Panc1 (cell line): ENCODE measurements at regions not wholly inside any gene's neighbourhood (a gene's known extent, or its start where the extent isn't known, plus 50 kb on each side); places are given as distances from the start of the nearest gene placed in this dataset.

Experiments used
- ATAC-seq: fragments of 200-7000 bp; cut with Tn5 transposase; 2 replicates; pipeline ENCODE4 v1.9.1; 2020; ENCODE audit warnings: mild to moderate bottlenecking, moderate library complexity
- BruUV-seq: library from RNA; stranded (reverse); fragments of 400-500 nt; replicated peaks from 2 replicates; lab custom pipeline; 2021; lab: Mats Ljungman, UMichigan
- CTCF ChIA-PET: fragments of 300-600 bp; sonication (Branson Sonifier 250); formaldehyde crosslinking; loops from one replicate; lab custom pipeline; 2022; ENCODE audit warnings: antibody characterized with exemption; lab: Charles Lee
- POLR2A ChIA-PET: fragments of 300-600 bp; sonication (Branson Sonifier 250); formaldehyde crosslinking; loops from one replicate; lab custom pipeline; 2022; ENCODE audit warnings: antibody characterized with exemption; lab: Charles Lee
- DNase-seq: peaks from one replicate; pipeline ENCODE4 v3.0.0-alpha.2; 2010; ENCODE audit warnings: low read depth, low spot score
- H3K27ac ChIP-seq: 2 replicates; pipeline ENCODE4 v1.5.1; 2011; ENCODE audit warnings: mild to moderate bottlenecking, low read length, inconsistent platforms
- H3K27me3 ChIP-seq: fragments of 200-500 bp; sonication (Bioruptor generic); 2 replicates; pipeline ENCODE4 v1.6.0; 2014; ENCODE audit warnings: low read length, inconsistent platforms; ENCODE audit not compliant: control insufficient read depth, insufficient read depth
- H3K36me3 ChIP-seq: fragments of 200-500 bp; sonication (Bioruptor generic); 2 replicates; pipeline ENCODE4 v1.5.1; 2014; ENCODE audit warnings: inconsistent platforms, mild to moderate bottlenecking, low read length, moderate library complexity; ENCODE audit not compliant: control insufficient read depth, insufficient read depth
- H3K4me1 ChIP-seq: 2 replicates; pipeline ENCODE4 v1.5.1; 2011; ENCODE audit warnings: inconsistent platforms, mild to moderate bottlenecking, low read length, moderate library complexity; ENCODE audit not compliant: control insufficient read depth, insufficient read depth
- H3K4me3 ChIP-seq, 2 experiments: 2 replicates each; pipeline ENCODE4 v1.5.1; 2011 to 2012; ENCODE audit warnings: low read depth in 2 of 2, low read length in 2 of 2, mild to moderate bottlenecking in 2 of 2, inconsistent platforms in 1 of 2, moderate library complexity in 1 of 2
- H3K9me3 ChIP-seq: fragments of 200-500 bp; sonication (Bioruptor generic); 2 replicates; pipeline ENCODE4 v1.5.1; 2014; ENCODE audit warnings: low read depth, mild to moderate bottlenecking, inconsistent platforms, low read length, moderate library complexity; ENCODE audit not compliant: control insufficient read depth, insufficient read depth
- CTCF ChIP-seq: fragments of 450-650 bp; IDR thresholded peaks from 2 replicates; pipeline ENCODE4 v1.5.1; 2017; ENCODE audit warnings: mild to moderate bottlenecking
- POLR2AphosphoS5 ChIP-seq: IDR thresholded peaks from 2 replicates; pipeline ENCODE4 v1.6.1; 2012; ENCODE audit warnings: mild to moderate bottlenecking, low read depth, low read length, moderate library complexity
- REST ChIP-seq, 2 experiments: IDR thresholded peaks; 2 replicates each; pipeline ENCODE4 v1.6.1; 2011 to 2012; ENCODE audit warnings: low read depth in 2 of 2, control low read depth in 1 of 2, low read length in 1 of 2, mild to moderate bottlenecking in 1 of 2, moderate library complexity in 1 of 2; ENCODE audit not compliant: insufficient read depth in 1 of 2
- SIN3A ChIP-seq: IDR thresholded peaks from 2 replicates; pipeline ENCODE4 v1.6.1; 2012; ENCODE audit warnings: low read depth, mild to moderate bottlenecking, low read length, moderate library complexity, borderline replicate concordance; ENCODE audit not compliant: insufficient read depth
- TCF7L2 ChIP-seq: IDR thresholded peaks from 2 replicates; pipeline ENCODE4 v1.6.1; 2011; ENCODE audit warnings: mild to moderate bottlenecking, low read depth, low read length, inconsistent platforms
- in situ Hi-C: cut with HindIII; loops from 2 replicates; pipeline ENCODE4 v1.10.0; 2016; ENCODE audit warnings: low sequenced_read_pairs, low pct_unique_long_range_greater_than_20kb
- intact Hi-C: fragments of 100-400 bp; cut with micrococcal nuclease; formaldehyde crosslinking; loops from one replicate; pipeline ENCODE4 v1.10.0; 2022; ENCODE audit not compliant: unreplicated experiment

- no peak overlapping the region for H3K27ac ChIP-seq
- H3K9me3 ChIP-seq: no peaks in the 10 kb centered on the region
- in situ Hi-C loops: no loop called here
- BruUV-seq: no TSS peak
- no peak overlapping the region for H3K4me3 ChIP-seq
- H3K27me3 ChIP-seq: no peaks in the 10 kb centered on the region
- DNase-seq: no peak
- no peak for TF ChIP-seq TCF7L2
- no peak for TF ChIP-seq CTCF
- TF ChIP-seq POLR2AphosphoS5: no peak
- ChIA-PET POLR2A (no interaction called here), CTCF (no interaction called here)
- no peak for ATAC-seq
- intact Hi-C loops: no loop called here
- no peaks in the 10 kb centered on the region for H3K4me1 ChIP-seq
- no peaks in the 10 kb centered on the region for H3K36me3 ChIP-seq
These were observed 1339.4 kb upstream of the CHAC2 start for GRCh38 chr2:52428224-52428623.

GRCh38 chr2:52423655-52424054, 1343.9 kb upstream of the CHAC2 start:
- no peaks in the 10 kb centered on the region for H3K36me3 ChIP-seq
- ChIA-PET POLR2A (no interaction called here), CTCF (no interaction called here)
- H3K4me1 ChIP-seq: no peaks in the 10 kb centered on the region
- no peaks in the 10 kb centered on the region for H3K9me3 ChIP-seq
- BruUV-seq: no TSS peak
- DNase-seq: no peak
- intact Hi-C loops (no loop called here), in situ Hi-C loops (no loop called here)
- TF ChIP-seq SIN3A (no peak), TCF7L2 (no peak), POLR2AphosphoS5 (no peak), CTCF (no peak), REST (IDR thresholded peaks at IDR 0.05; ENCODE audit: insufficient read depth in 1 of 2, low read depth in 2 of 2, low read length in 1 of 2) (no peak)
- H3K4me3 ChIP-seq: no peak overlapping the region
- H3K27me3 ChIP-seq: no peaks in the 10 kb centered on the region
- ATAC-seq: no peak
- no peak overlapping the region for H3K27ac ChIP-seq
